WTC11 (cell line): ENCODE measurements at regions not wholly inside any gene's neighbourhood (a gene's known extent, or its start where the extent isn't known, plus 50 kb on each side); places are given as distances from the start of the nearest gene placed in this dataset.

Source experiments
- ATAC-seq: fragments of 200-7000 bp; cut with Tn5 transposase; 2 replicates; pipeline ENCODE4 v1.10.0; 2021; ENCODE audit warnings: mild to moderate bottlenecking, moderate library complexity
- CTCF ChIA-PET: fragments of 300-600 bp; sonication (Branson Sonifier 250); formaldehyde crosslinking; loops from one replicate; lab custom pipeline; 2021; ENCODE audit warnings: antibody characterized with exemption; lab: Charles Lee
- POLR2A ChIA-PET: fragments of 350-600 bp; sonication (Branson Sonifier 250); formaldehyde crosslinking; loops from one replicate; lab custom pipeline; 2021; ENCODE audit warnings: antibody characterized with exemption; lab: Charles Lee
- DNase-seq: peaks from one replicate; pipeline ENCODE4 v3.0.0; 2021; ENCODE audit warnings: low spot score
- H3K27ac Mint-ChIP-seq: 2 replicates; pipeline ENCODE4 v1.8.0; 2021; ENCODE audit warnings: mixed read lengths
- H3K27me3 Mint-ChIP-seq: 2 replicates; pipeline ENCODE4 v1.8.0; 2021; ENCODE audit warnings: low read depth, mild to moderate bottlenecking, moderate library complexity, mixed read lengths
- H3K36me3 Mint-ChIP-seq: 2 replicates; pipeline ENCODE4 v1.8.0; 2021; ENCODE audit warnings: mixed read lengths
- H3K4me1 Mint-ChIP-seq: 2 replicates; pipeline ENCODE4 v1.8.0; 2022; ENCODE audit warnings: mixed read lengths
- H3K4me3 Mint-ChIP-seq: 2 replicates; pipeline ENCODE4 v1.8.0; 2021; ENCODE audit warnings: mild to moderate bottlenecking, moderate library complexity, mixed read lengths
- H3K9me3 Mint-ChIP-seq: 2 replicates; pipeline ENCODE4 v1.8.0; 2021; ENCODE audit warnings: mixed read lengths
- AR ChIP-seq: fragments of 250-450 bp; sonication (Bioruptor Pico); IDR thresholded peaks from 2 replicates; pipeline ENCODE4 v1.9.0; 2021; ENCODE audit warnings: mild to moderate bottlenecking
- HMGA2 ChIP-seq: fragments of 250-450 bp; sonication (Bioruptor Pico); IDR thresholded peaks from 2 replicates; pipeline ENCODE4 v1.4.0; 2021; ENCODE audit warnings: mild to moderate bottlenecking, moderate library complexity
- IRF2 ChIP-seq: sonication (generic); formaldehyde crosslinking; IDR thresholded peaks from 2 replicates; pipeline ENCODE4 v1.8.0; 2022; ENCODE audit warnings: low read depth, missing genetic modification reagents, borderline replicate concordance
- NFE2L1 ChIP-seq: sonication (generic); formaldehyde crosslinking; IDR thresholded peaks from 2 replicates; pipeline ENCODE4 v1.8.1; 2023; ENCODE audit warnings: missing genetic modification reagents
- RELA ChIP-seq: sonication (generic); formaldehyde crosslinking; IDR thresholded peaks from 2 replicates; pipeline ENCODE4 v1.8.1; 2022; ENCODE audit warnings: missing genetic modification reagents, mild to moderate bottlenecking, borderline replicate concordance
- STAT6 ChIP-seq: sonication (generic); formaldehyde crosslinking; conservative IDR thresholded peaks from 2 replicates; pipeline ENCODE4 v1.8.1; 2023; ENCODE audit warnings: mild to moderate bottlenecking, low read depth, missing genetic modification reagents, moderate library complexity
- ZNF263 ChIP-seq: sonication (generic); formaldehyde crosslinking; IDR thresholded peaks from 2 replicates; pipeline ENCODE4 v1.8.1; 2022; ENCODE audit warnings: low read depth, mild to moderate bottlenecking, moderate library complexity, missing genetic modification reagents
- ZNF396 ChIP-seq: fragments of 250-450 bp; sonication (Bioruptor Pico); IDR thresholded peaks from 2 replicates; pipeline ENCODE4 v1.8.0; 2021; ENCODE audit warnings: mild to moderate bottlenecking, moderate library complexity, borderline replicate concordance
- ZNF416 ChIP-seq: fragments of 250-450 bp; sonication (Bioruptor Pico); IDR thresholded peaks from 2 replicates; pipeline ENCODE4 v1.9.0; 2021; ENCODE audit warnings: mild to moderate bottlenecking, inconsistent platforms
- ZNF532 ChIP-seq: fragments of 250-450 bp; sonication (Bioruptor Pico); IDR thresholded peaks from 2 replicates; pipeline ENCODE4 v1.9.0; 2021; ENCODE audit warnings: mild to moderate bottlenecking, borderline replicate concordance
- TF ChIP-seq, protein P1 (sequence below): sonication (generic); formaldehyde crosslinking; IDR thresholded peaks from 2 replicates; pipeline ENCODE4 v1.8.1; 2022; ENCODE audit warnings: low read depth, missing genetic modification reagents, borderline replicate concordance

GRCh38 chr6:74161380-74161779 is 465.4 kb downstream of the CD109 start (continued):
- TF ChIP-seq, protein P1, sequence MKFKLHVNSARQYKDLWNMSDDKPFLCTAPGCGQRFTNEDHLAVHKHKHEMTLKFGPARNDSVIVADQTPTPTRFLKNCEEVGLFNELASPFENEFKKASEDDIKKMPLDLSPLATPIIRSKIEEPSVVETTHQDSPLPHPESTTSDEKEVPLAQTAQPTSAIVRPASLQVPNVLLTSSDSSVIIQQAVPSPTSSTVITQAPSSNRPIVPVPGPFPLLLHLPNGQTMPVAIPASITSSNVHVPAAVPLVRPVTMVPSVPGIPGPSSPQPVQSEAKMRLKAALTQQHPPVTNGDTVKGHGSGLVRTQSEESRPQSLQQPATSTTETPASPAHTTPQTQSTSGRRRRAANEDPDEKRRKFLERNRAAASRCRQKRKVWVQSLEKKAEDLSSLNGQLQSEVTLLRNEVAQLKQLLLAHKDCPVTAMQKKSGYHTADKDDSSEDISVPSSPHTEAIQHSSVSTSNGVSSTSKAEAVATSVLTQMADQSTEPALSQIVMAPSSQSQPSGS (CRISPR knock-in tag): no peak
- TF ChIP-seq HMGA2 (no peak), NFE2L1 (CRISPR knock-in tag) (no peak), IRF2 (CRISPR knock-in tag) (no peak)

GRCh38 chr6:74152096-74152675 is 456.2 kb downstream of the CD109 start:
- CTCF ChIA-PET: no interaction called here
- H3K27me3 Mint-ChIP-seq: no peaks in the 10 kb centered on the region
- no peaks in the 10 kb centered on the region for H3K36me3 Mint-ChIP-seq
- H3K9me3 Mint-ChIP-seq: no peaks in the 10 kb centered on the region
- ATAC-seq: no peak
- no peak overlapping the region for H3K4me3 Mint-ChIP-seq
- H3K4me1 Mint-ChIP-seq: no peaks in the 10 kb centered on the region
- H3K27ac Mint-ChIP-seq: no peak overlapping the region
- TF ChIP-seq ZNF263 (CRISPR knock-in tag) (no peak), ZNF416 (no peak), ZNF396 (no peak), ZNF532 (CRISPR knock-in tag) (no peak), RELA (CRISPR knock-in tag) (no peak)
- no peak for DNase-seq
- POLR2A ChIA-PET: no interaction called here

- TF ChIP-seq AR (CRISPR knock-in tag) (no peak), STAT6 (no peak)
- TF ChIP-seq, all 79 proteins: peak for 0
- no peak overlapping the region for H3K4me3 Mint-ChIP-seq
- POLR2A ChIA-PET: no interaction called here
- no peaks in the 10 kb centered on the region for H3K27me3 Mint-ChIP-seq
- no peak overlapping the region for H3K27ac Mint-ChIP-seq
- H3K4me1 Mint-ChIP-seq: no peaks in the 10 kb centered on the region
- H3K36me3 Mint-ChIP-seq: no peaks in the 10 kb centered on the region
- no peaks in the 10 kb centered on the region for H3K9me3 Mint-ChIP-seq
- DNase-seq: no peak
- CTCF ChIA-PET: no interaction called here
- ATAC-seq: no peak
Observed at GRCh38 chr6:74145931-74146330, 449.9 kb downstream of the CD109 start.
